NCI-H2081 treated with DMSO at 0.1 percent for 48 hours (cell line): ENCODE measurements at regions not wholly inside any gene's neighbourhood (a gene's known extent, or its start where the extent isn't known, plus 50 kb on each side); places are given as distances from the start of the nearest gene placed in this dataset.

Experiments
- DNase-seq: peaks from one replicate; lab custom pipeline; 2025; lab: John Stamatoyannopoulos, UW

GRCh38 chr5:165188556-165189175, 1683.2 kb downstream of the MAT2B start:
- no peak for DNase-seq

GRCh38 chr5:165196961-165197360, 1691.5 kb downstream of the MAT2B start:
- no peak for DNase-seq

- DNase-seq: no peak
Observed at GRCh38 chr5:165201369-165201768, 1696.0 kb downstream of the MAT2B start.

- no peak for DNase-seq
Observed at GRCh38 chr5:165201771-165202518, 1696.5 kb downstream of the MAT2B start.

GRCh38 chr5:165202519-165202910, 1697.1 kb downstream of the MAT2B start:
- DNase-seq: no peak

- no peak for DNase-seq
Observed at GRCh38 chr5:165209101-165209727, 1703.8 kb downstream of the MAT2B start.

- no peak for DNase-seq
Observed at GRCh38 chr5:165224366-165225045, 1719.1 kb downstream of the MAT2B start.

GRCh38 chr5:165227515-165227914, 1722.1 kb downstream of the MAT2B start:
- no peak for DNase-seq

GRCh38 chr5:165228184-165228583, 1722.8 kb downstream of the MAT2B start:
- no peak for DNase-seq

GRCh38 chr5:165231821-165232508, 1726.5 kb downstream of the MAT2B start:
- no peak for DNase-seq

- no peak for DNase-seq
Observed at GRCh38 chr5:165232509-165233028, 1727.2 kb downstream of the MAT2B start.

- DNase-seq: no peak
Observed at GRCh38 chr5:165241811-165242210, 1736.4 kb downstream of the MAT2B start.

GRCh38 chr5:165242646-165243045, 1737.2 kb downstream of the MAT2B start:
- DNase-seq: no peak

- no peak for DNase-seq
Observed at GRCh38 chr5:165244407-165244806, 1739.0 kb downstream of the MAT2B start.

GRCh38 chr5:165258197-165258771, 1752.9 kb downstream of the MAT2B start:
- no peak for DNase-seq

- no peak for DNase-seq
Observed at GRCh38 chr5:165260426-165260825, 1755.0 kb downstream of the MAT2B start.

GRCh38 chr5:165263536-165263935, 1758.1 kb downstream of the MAT2B start:
- DNase-seq: no peak

- DNase-seq: no peak
Observed at GRCh38 chr5:165266939-165267338, 1761.5 kb downstream of the MAT2B start.

- DNase-seq: no peak
Observed at GRCh38 chr5:165272436-165272835, 1767.0 kb downstream of the MAT2B start.

- no peak for DNase-seq
Observed at GRCh38 chr5:165277661-165278060, 1772.2 kb downstream of the MAT2B start.

GRCh38 chr5:165282491-165282890, 1777.1 kb downstream of the MAT2B start:
- no peak for DNase-seq
